Neural crest cell (in vitro differentiated cells): ENCODE measurements at regions not wholly inside any gene's neighbourhood (a gene's known extent, or its start where the extent isn't known, plus 50 kb on each side); places are given as distances from the start of the nearest gene placed in this dataset.

Experiments used
- DNase-seq: peaks from one replicate; pipeline ENCODE4 v3.0.0; 2021; ENCODE audit warnings: low read depth, mixed read lengths, low spot score
- H3K27ac Mint-ChIP-seq: one replicate; pipeline ENCODE4 v1.8.0; 2021; ENCODE audit warnings: mild to moderate bottlenecking, mixed read lengths; ENCODE audit not compliant: unreplicated experiment
- H3K27me3 Mint-ChIP-seq: 2 replicates; pipeline ENCODE4 v1.8.0; 2021; ENCODE audit warnings: low read depth, mild to moderate bottlenecking, mixed read lengths
- H3K36me3 Mint-ChIP-seq: 2 replicates; pipeline ENCODE4 v1.8.0; 2021; ENCODE audit warnings: low read depth, mild to moderate bottlenecking, mixed read lengths
- H3K4me1 Mint-ChIP-seq: 2 replicates; pipeline ENCODE4 v1.8.0; 2021; ENCODE audit warnings: mixed read lengths
- H3K4me3 Mint-ChIP-seq: one replicate; pipeline ENCODE4 v1.8.0; 2021; ENCODE audit warnings: mild to moderate bottlenecking, mixed read lengths
- H3K9me3 Mint-ChIP-seq: 2 replicates; pipeline ENCODE4 v1.8.0; 2021; ENCODE audit warnings: mixed read lengths
- CTCF ChIP-seq: fragments of 200-600 bp; sonication (generic); conservative IDR thresholded peaks from 2 replicates; pipeline ENCODE4 v1.5.0; 2021; ENCODE audit warnings: antibody characterized with exemption, mild to moderate bottlenecking

DNA sequence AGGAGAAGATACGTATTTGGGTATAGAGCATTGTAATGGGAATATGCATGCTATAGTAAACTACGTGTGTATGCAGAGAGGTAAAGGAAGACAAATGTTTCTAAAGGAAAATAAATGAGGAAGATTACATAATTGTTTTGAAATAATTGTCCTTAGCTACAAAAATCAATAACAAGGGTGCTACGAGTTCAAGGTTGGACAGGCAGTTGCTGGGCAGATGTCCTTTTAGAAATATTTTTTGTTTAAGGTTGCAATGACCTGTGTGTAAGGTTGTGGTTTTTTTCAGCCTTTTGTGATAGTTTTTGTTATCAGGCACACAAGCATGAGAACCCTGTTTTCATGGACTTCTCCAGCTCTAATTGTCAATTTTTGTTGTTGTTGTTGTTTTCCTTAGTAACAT is 1304.1 kb upstream of the CHAC2 start:
- Mint-ChIP-seq H3K4me1 (no peaks in the 10 kb centered on the region), H3K27ac (no peak overlapping the region), H3K36me3 (no peaks in the 10 kb centered on the region), H3K27me3 (no peaks in the 10 kb centered on the region), H3K9me3 (no peaks in the 10 kb centered on the region), H3K4me3 (no peak overlapping the region)
- no peak for TF ChIP-seq CTCF
- no peak for DNase-seq

GRCh38 chr2:52456561-52457377 is 1310.8 kb upstream of the CHAC2 start:
- H3K4me3 Mint-ChIP-seq: no peak overlapping the region
- peaks cover 8% of the 10 kb centered on the region for H3K4me1 Mint-ChIP-seq
- no peak for DNase-seq
- TF ChIP-seq CTCF: no peak
- H3K36me3 Mint-ChIP-seq: no peaks in the 10 kb centered on the region
- H3K9me3 Mint-ChIP-seq: no peaks in the 10 kb centered on the region
- H3K27me3 Mint-ChIP-seq: no peaks in the 10 kb centered on the region
- no peak overlapping the region for H3K27ac Mint-ChIP-seq

GRCh38 chr2:52454962-52455361 is 1312.6 kb upstream of the CHAC2 start:
- no peak overlapping the region for H3K4me3 Mint-ChIP-seq

GRCh38 chr2:52452201-52452600 is 1315.4 kb upstream of the CHAC2 start:
- Mint-ChIP-seq H3K9me3 (no peaks in the 10 kb centered on the region), H3K27me3 (no peaks in the 10 kb centered on the region), H3K27ac (no peak overlapping the region), H3K4me1 (peaks cover 8% of the 10 kb centered on the region), H3K4me3 (no peak overlapping the region), H3K36me3 (no peaks in the 10 kb centered on the region)
- DNase-seq: no peak
- no peak for TF ChIP-seq CTCF

More at GRCh38 chr2:52454962-52455361, 1312.6 kb upstream of the CHAC2 start:
- Mint-ChIP-seq H3K27ac (no peak overlapping the region), H3K36me3 (no peaks in the 10 kb centered on the region), H3K9me3 (no peaks in the 10 kb centered on the region), H3K4me1 (peaks cover 8% of the 10 kb centered on the region), H3K27me3 (no peaks in the 10 kb centered on the region)
- no peak for DNase-seq
- no peak for TF ChIP-seq CTCF

DNA sequence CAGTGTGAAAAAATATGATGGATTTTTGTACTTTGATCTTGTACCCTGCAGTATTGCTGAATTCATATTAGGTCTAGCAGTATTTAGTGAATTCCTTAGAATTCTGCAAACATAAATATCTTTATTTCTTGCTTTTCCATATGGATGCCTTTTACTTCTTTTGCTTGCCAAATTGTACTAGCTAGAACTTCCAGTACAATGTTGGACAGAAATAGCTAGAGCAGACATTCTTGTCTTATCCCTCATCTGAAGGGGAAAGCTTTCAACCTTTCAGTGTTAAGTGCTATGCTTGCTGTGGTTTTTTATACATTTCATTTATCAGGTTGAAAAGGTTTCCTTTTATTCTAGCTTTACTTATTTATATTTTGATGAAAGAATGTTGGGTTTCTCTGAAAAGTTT is 1321.9 kb upstream of the CHAC2 start:
- Mint-ChIP-seq H3K9me3 (no peaks in the 10 kb centered on the region), H3K27me3 (no peaks in the 10 kb centered on the region), H3K4me1 (no peaks in the 10 kb centered on the region), H3K36me3 (no peaks in the 10 kb centered on the region), H3K27ac (no peak overlapping the region), H3K4me3 (no peak overlapping the region)
- DNase-seq: no peak
- no peak for TF ChIP-seq CTCF
